ENCODE measurements at regions not wholly inside any gene's neighbourhood (a gene's known extent, or its start where the extent isn't known, plus 50 kb on each side); places are given as distances from the start of the nearest gene placed in this dataset.

DNA sequence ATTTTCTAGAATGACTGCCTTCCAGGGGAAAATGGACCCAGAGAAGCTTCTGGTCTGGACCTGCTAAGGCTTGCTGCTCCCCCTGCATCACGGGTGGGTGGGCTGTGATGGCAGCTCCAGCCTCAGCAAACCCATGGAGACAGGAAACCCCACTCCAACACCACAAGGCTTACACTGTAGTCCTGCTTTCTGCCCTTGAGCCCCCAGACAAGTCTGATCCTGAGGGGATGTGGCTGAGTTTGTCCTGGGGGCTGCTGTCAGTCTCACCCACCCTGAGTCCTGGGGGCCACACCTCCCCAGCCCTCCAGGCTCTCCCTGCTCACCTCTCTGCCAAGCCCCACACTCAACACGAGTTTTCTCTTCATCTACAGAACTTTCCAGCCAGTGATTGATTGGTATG lies 279.4 kb downstream of the EIPR1 start:
- DNase-seq (ENCODE audit: low spot score) (no peak), ATAC-seq (ENCODE audit: insufficient number of reproducible peaks, low FRiP score, low read depth) (no peak)
- TF ChIP-seq, protein P1, sequence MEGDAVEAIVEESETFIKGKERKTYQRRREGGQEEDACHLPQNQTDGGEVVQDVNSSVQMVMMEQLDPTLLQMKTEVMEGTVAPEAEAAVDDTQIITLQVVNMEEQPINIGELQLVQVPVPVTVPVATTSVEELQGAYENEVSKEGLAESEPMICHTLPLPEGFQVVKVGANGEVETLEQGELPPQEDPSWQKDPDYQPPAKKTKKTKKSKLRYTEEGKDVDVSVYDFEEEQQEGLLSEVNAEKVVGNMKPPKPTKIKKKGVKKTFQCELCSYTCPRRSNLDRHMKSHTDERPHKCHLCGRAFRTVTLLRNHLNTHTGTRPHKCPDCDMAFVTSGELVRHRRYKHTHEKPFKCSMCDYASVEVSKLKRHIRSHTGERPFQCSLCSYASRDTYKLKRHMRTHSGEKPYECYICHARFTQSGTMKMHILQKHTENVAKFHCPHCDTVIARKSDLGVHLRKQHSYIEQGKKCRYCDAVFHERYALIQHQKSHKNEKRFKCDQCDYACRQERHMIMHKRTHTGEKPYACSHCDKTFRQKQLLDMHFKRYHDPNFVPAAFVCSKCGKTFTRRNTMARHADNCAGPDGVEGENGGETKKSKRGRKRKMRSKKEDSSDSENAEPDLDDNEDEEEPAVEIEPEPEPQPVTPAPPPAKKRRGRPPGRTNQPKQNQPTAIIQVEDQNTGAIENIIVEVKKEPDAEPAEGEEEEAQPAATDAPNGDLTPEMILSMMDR (IDR thresholded peaks at IDR 0.05), result no peak
- Histone ChIP-seq H3K4me1 (ENCODE audit: control insufficient read depth in 1 of 2, low read depth in 2 of 2) (no peaks in the 10 kb centered on the region), H3K27ac (no peak overlapping the region), H3K4me3 (no peak overlapping the region), H3K27me3 (replicated peaks; ENCODE audit: insufficient read depth) (no peaks in the 10 kb centered on the region), H3K9me3 (no peaks in the 10 kb centered on the region), H3K36me3 (no peaks in the 10 kb centered on the region)

GRCh38 chr2:3097804-3098203 lies 279.8 kb downstream of the EIPR1 start:
- no peaks in the 10 kb centered on the region for H3K4me1 ChIP-seq (ENCODE audit: control insufficient read depth in 1 of 2, low read depth in 2 of 2)
- DNase-seq (ENCODE audit: low spot score) (no peak), ATAC-seq (ENCODE audit: insufficient number of reproducible peaks, low FRiP score, low read depth) (no peak)
- H3K27ac ChIP-seq, result no peak overlapping the region
- no peak overlapping the region for H3K4me3 ChIP-seq
- TF ChIP-seq, protein P1 (IDR thresholded peaks at IDR 0.05), result no peak
- no peaks in the 10 kb centered on the region for H3K9me3 ChIP-seq
- H3K36me3 ChIP-seq, result no peaks in the 10 kb centered on the region
- no peaks in the 10 kb centered on the region for H3K27me3 ChIP-seq (replicated peaks; ENCODE audit: insufficient read depth)

GRCh38 chr2:3094999-3095958 lies 282.3 kb downstream of the EIPR1 start:
- Histone ChIP-seq H3K9me3 (no peaks in the 10 kb centered on the region), H3K4me3 (no peak overlapping the region), H3K4me1 (ENCODE audit: control insufficient read depth in 1 of 2, low read depth in 2 of 2) (no peaks in the 10 kb centered on the region), H3K27ac (no peak overlapping the region), H3K36me3 (no peaks in the 10 kb centered on the region), H3K27me3 (replicated peaks; ENCODE audit: insufficient read depth) (no peaks in the 10 kb centered on the region)
- ATAC-seq (ENCODE audit: insufficient number of reproducible peaks, low FRiP score, low read depth), result no peak
- TF ChIP-seq, protein P1 (IDR thresholded peaks at IDR 0.05), result no peak
- DNase-seq (ENCODE audit: low spot score), result no peak

DNA sequence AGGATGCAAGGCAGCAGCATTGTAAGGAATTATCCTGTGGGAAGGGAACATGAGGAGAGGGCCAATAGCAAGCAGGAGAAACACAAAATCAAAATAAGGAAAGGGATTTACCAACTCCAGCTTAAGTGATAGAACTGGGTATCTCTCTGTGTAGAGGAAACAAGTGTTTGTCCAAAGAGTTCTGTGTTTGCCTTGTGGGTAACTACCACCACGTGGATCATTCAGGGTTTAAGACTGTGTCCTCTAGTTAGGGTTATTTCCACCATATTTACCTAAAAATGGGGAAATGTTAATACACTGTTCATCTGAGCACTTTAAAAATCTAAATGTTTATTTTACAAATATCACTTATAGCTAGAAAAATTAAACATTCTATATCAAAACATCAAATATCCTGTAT lies 283.3 kb downstream of the EIPR1 start:
- Histone ChIP-seq H3K36me3 (no peaks in the 10 kb centered on the region), H3K27ac (no peak overlapping the region), H3K4me3 (no peak overlapping the region), H3K27me3 (replicated peaks; ENCODE audit: insufficient read depth) (no peaks in the 10 kb centered on the region), H3K4me1 (ENCODE audit: control insufficient read depth in 1 of 2, low read depth in 2 of 2) (no peaks in the 10 kb centered on the region), H3K9me3 (peaks cover 2% of the 10 kb centered on the region)
- TF ChIP-seq, protein P1 (IDR thresholded peaks at IDR 0.05), result no peak
- no peak for ATAC-seq (ENCODE audit: insufficient number of reproducible peaks, low FRiP score, low read depth)
- DNase-seq (ENCODE audit: low spot score), result no peak

- Histone ChIP-seq H3K36me3 (no peaks in the 10 kb centered on the region), H3K27me3 (replicated peaks; ENCODE audit: insufficient read depth) (no peaks in the 10 kb centered on the region), H3K4me3 (no peak overlapping the region), H3K9me3 (peaks cover 11% of the 10 kb centered on the region), H3K27ac (no peak overlapping the region), H3K4me1 (ENCODE audit: control insufficient read depth in 1 of 2, low read depth in 2 of 2) (no peaks in the 10 kb centered on the region)
- TF ChIP-seq, protein P1 (IDR thresholded peaks at IDR 0.05), result no peak
- DNase-seq (ENCODE audit: low spot score) (no peak), ATAC-seq (ENCODE audit: insufficient number of reproducible peaks, low FRiP score, low read depth) (no peak)
These were observed 285.9 kb downstream of the EIPR1 start for GRCh38 chr2:3091696-3092095.
